H1 (cell line): ENCODE measurements at regions not wholly inside any gene's neighbourhood (a gene's known extent, or its start where the extent isn't known, plus 50 kb on each side); places are given as distances from the start of the nearest gene placed in this dataset.

Source experiments
- RFX5 ChIP-seq: IDR thresholded peaks from 2 replicates; pipeline ENCODE4 v1.6.1; 2011; ENCODE audit warnings: low read depth, low read length, improper control_type of control experiment, borderline replicate concordance
- SP1 ChIP-seq: IDR thresholded peaks from 2 replicates; pipeline ENCODE4 v1.6.1; 2011; ENCODE audit warnings: low read depth, low read length
- TEAD4 ChIP-seq: IDR thresholded peaks from 2 replicates; pipeline ENCODE4 v1.6.1; 2012; ENCODE audit warnings: low read depth, low read length, inconsistent platforms, mixed read lengths

GRCh38 chr14:87879389-87879788, 113.6 kb downstream of the GALC start:
- TF ChIP-seq SP1 (no peak), TEAD4 (no peak), RFX5 (no peak)
